CD4-positive, alpha-beta T cell treated with Interleukin-17A for 1 hour (primary cell): ENCODE measurements at regions not wholly inside any gene's neighbourhood (a gene's known extent, or its start where the extent isn't known, plus 50 kb on each side); places are given as distances from the start of the nearest gene placed in this dataset.

Experiments
- DNase-seq: peaks from one replicate; pipeline ENCODE4 v3.0.0-alpha.2; 2020

GRCh38 chr10:110442746-110443145, 55.0 kb upstream of the DUSP5 start:
- no peak for DNase-seq

GRCh38 chr10:110443239-110444003, 54.3 kb upstream of the DUSP5 start:
- DNase-seq: no peak

- no peak for DNase-seq
Observed at GRCh38 chr10:110444004-110444337, 53.7 kb upstream of the DUSP5 start.

GRCh38 chr10:110445871-110446270, 51.8 kb upstream of the DUSP5 start:
- DNase-seq: no peak

GRCh38 chr10:110446277-110446676, 51.4 kb upstream of the DUSP5 start:
- no peak for DNase-seq

- DNase-seq: no peak
Observed at GRCh38 chr10:110446954-110447608, 50.6 kb upstream of the DUSP5 start.

- no peak for DNase-seq
Observed at GRCh38 chr10:110447886-110448285, 49.8 kb upstream of the DUSP5 start.
